Activated CD8-positive, alpha-beta T cell treated with anti-CD3 and anti-CD28 coated beads for 36 hours (primary cell): ENCODE measurements at regions not wholly inside any gene's neighbourhood (a gene's known extent, or its start where the extent isn't known, plus 50 kb on each side); places are given as distances from the start of the nearest gene placed in this dataset.

Source experiments
- ATAC-seq: fragments of 200-7000 bp; cut with Tn5 transposase; one replicate; pipeline ENCODE4 v1.10.0; 2021; ENCODE audit warnings: mild to moderate bottlenecking, moderate library complexity
- CTCF ChIA-PET: fragments of 350-600 bp; sonication (Branson Sonifier 250); formaldehyde crosslinking; loops from one replicate; lab custom pipeline; 2021; ENCODE audit warnings: antibody characterized with exemption; lab: Charles Lee
- POLR2A ChIA-PET: fragments of 350-600 bp; sonication (Branson Sonifier 250); formaldehyde crosslinking; loops from one replicate; lab custom pipeline; 2021; ENCODE audit warnings: antibody characterized with exemption; lab: Charles Lee
- DNase-seq: peaks from one replicate; pipeline ENCODE4 v3.0.0-alpha.2; 2020
- H3K27ac Mint-ChIP-seq: one replicate; pipeline ENCODE4 v1.8.0; 2021; ENCODE audit warnings: mild to moderate bottlenecking, mixed read lengths
- H3K27me3 Mint-ChIP-seq: one replicate; pipeline ENCODE4 v1.8.0; 2021; ENCODE audit warnings: mixed read lengths
- H3K36me3 Mint-ChIP-seq: one replicate; pipeline ENCODE4 v1.8.0; 2021; ENCODE audit warnings: low read depth, mixed read lengths
- H3K4me1 Mint-ChIP-seq: one replicate; pipeline ENCODE4 v1.8.0; 2021; ENCODE audit warnings: low read depth, mixed read lengths
- H3K4me3 Mint-ChIP-seq: one replicate; pipeline ENCODE4 v1.8.0; 2021; ENCODE audit warnings: mild to moderate bottlenecking, moderate library complexity, mixed read lengths
- H3K9me3 Mint-ChIP-seq: one replicate; pipeline ENCODE4 v1.8.0; 2021; ENCODE audit warnings: mixed read lengths
- intact Hi-C: fragments of 100-400 bp; cut with micrococcal nuclease; formaldehyde crosslinking; loops from one replicate; pipeline ENCODE4 v1.10.0; 2022
- TF ChIP-seq, protein P1 (sequence below): fragments of 200-600 bp; IDR thresholded peaks from one replicate; pipeline ENCODE4 v1.8.0; 2022; ENCODE audit warnings: antibody characterized with exemption, mild to moderate bottlenecking

GRCh38 chr1:25053576-25054250 lies 123.6 kb upstream of the RUNX3 start:
- Mint-ChIP-seq H3K27me3 (peaks cover 3% of the 10 kb centered on the region), H3K27ac (no peak overlapping the region), H3K4me3 (no peak overlapping the region), H3K9me3 (no peaks in the 10 kb centered on the region), H3K36me3 (no peaks in the 10 kb centered on the region), H3K4me1 (no peaks in the 10 kb centered on the region)
- TF ChIP-seq, protein P1, sequence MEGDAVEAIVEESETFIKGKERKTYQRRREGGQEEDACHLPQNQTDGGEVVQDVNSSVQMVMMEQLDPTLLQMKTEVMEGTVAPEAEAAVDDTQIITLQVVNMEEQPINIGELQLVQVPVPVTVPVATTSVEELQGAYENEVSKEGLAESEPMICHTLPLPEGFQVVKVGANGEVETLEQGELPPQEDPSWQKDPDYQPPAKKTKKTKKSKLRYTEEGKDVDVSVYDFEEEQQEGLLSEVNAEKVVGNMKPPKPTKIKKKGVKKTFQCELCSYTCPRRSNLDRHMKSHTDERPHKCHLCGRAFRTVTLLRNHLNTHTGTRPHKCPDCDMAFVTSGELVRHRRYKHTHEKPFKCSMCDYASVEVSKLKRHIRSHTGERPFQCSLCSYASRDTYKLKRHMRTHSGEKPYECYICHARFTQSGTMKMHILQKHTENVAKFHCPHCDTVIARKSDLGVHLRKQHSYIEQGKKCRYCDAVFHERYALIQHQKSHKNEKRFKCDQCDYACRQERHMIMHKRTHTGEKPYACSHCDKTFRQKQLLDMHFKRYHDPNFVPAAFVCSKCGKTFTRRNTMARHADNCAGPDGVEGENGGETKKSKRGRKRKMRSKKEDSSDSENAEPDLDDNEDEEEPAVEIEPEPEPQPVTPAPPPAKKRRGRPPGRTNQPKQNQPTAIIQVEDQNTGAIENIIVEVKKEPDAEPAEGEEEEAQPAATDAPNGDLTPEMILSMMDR = no peak
- intact Hi-C loops = no loop called here
- ATAC-seq = no peak
- DNase-seq = no peak
- POLR2A ChIA-PET = interaction anchor here (0.6 to 1.4 kb wide), 3 partner anchors 8 to 110 kb away, joined by 3 read pairs; no protein-coding TSS in a partner anchor
- CTCF ChIA-PET = no interaction called here

DNA sequence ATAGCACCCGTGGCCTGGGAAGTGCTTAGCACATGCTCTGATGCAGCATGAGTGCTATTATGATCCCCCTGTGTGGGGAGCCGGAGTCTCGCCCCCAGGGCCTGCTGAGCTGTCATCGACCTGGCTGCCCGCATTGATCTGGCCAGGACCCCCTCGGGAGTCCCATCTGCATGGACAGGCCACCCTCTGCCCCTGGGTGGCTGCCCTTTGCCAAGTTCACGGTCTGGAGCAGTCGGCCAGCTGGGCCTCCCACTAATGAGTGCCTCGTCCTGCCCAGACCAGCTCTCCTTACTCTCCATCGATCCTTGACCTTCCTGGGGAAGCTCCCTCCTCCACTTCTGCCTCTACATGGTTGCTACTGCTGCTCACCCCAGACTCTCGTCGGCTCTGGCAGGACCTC lies 121.8 kb upstream of the RUNX3 start:
- DNase-seq (no peak), ATAC-seq (no peak)
- intact Hi-C loops = no loop called here
- no peaks in the 10 kb centered on the region for H3K9me3 Mint-ChIP-seq
- no peak overlapping the region for H3K4me3 Mint-ChIP-seq
- TF ChIP-seq, protein P1 = no peak
- H3K4me1 Mint-ChIP-seq = no peaks in the 10 kb centered on the region
- CTCF ChIA-PET = interaction anchor here (1.0 kb wide), 1 partner anchor 15 kb away, joined by 3 read pairs; no protein-coding TSS in a partner anchor
- no peak overlapping the region for H3K27ac Mint-ChIP-seq
- no peaks in the 10 kb centered on the region for H3K36me3 Mint-ChIP-seq
- POLR2A ChIA-PET = no interaction called here
- H3K27me3 Mint-ChIP-seq = peaks cover 3% of the 10 kb centered on the region

DNA sequence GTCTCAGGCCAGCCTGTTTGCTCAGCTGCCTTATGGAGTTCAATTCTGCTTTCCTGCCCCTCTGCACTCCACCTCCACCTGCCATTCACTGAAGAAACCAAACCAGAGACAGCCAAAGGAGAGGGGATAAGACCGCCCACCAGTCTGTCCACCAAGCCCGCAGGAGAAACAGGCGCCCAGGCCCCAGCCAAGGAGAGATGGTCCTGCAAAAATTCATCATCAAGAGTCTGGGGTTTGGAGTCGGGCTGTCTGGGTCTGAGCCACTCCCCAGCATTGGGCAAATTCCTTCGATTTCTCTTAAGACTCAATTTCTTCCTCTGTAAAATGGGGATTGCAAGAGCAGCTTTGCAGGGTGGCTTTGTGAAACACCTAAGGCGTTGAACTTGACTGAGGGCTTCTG lies 121.4 kb upstream of the RUNX3 start:
- Mint-ChIP-seq H3K27me3 (peaks cover 3% of the 10 kb centered on the region), H3K4me1 (no peaks in the 10 kb centered on the region), H3K9me3 (no peaks in the 10 kb centered on the region), H3K4me3 (no peak overlapping the region), H3K27ac (no peak overlapping the region), H3K36me3 (no peaks in the 10 kb centered on the region)
- CTCF ChIA-PET = interaction anchor here (1.0 kb wide), 1 partner anchor 14 kb away, joined by 3 read pairs; no protein-coding TSS in a partner anchor
- TF ChIP-seq, protein P1 = no peak
- DNase-seq (no peak), ATAC-seq (no peak)
- POLR2A ChIA-PET = no interaction called here
- intact Hi-C loops = no loop called here

- Mint-ChIP-seq H3K9me3 (no peaks in the 10 kb centered on the region), H3K4me1 (no peaks in the 10 kb centered on the region), H3K27ac (no peak overlapping the region), H3K27me3 (peaks cover 3% of the 10 kb centered on the region), H3K36me3 (no peaks in the 10 kb centered on the region), H3K4me3 (no peak overlapping the region)
- DNase-seq = no peak
- ChIA-PET CTCF (interaction anchor here (1.2 kb wide), 1 partner anchor 13 kb away, joined by 3 read pairs; no protein-coding TSS in a partner anchor), POLR2A (interaction anchor here (0.7 kb wide), 1 partner anchor 14 kb away, joined by 3 read pairs; no protein-coding TSS in a partner anchor)
- intact Hi-C loops = no loop called here
- TF ChIP-seq, protein P1 = no peak
- ATAC-seq = no peak
Observed at GRCh38 chr1:25050165-25050564, 120.1 kb upstream of the RUNX3 start.

- ATAC-seq (no peak), DNase-seq (no peak)
- Mint-ChIP-seq H3K4me3 (no peak overlapping the region), H3K27me3 (peaks cover 3% of the 10 kb centered on the region), H3K27ac (no peak overlapping the region), H3K4me1 (no peaks in the 10 kb centered on the region), H3K36me3 (no peaks in the 10 kb centered on the region), H3K9me3 (no peaks in the 10 kb centered on the region)
- intact Hi-C loops = no loop called here
- ChIA-PET POLR2A (interaction anchor here (0.6 to 0.7 kb wide), 2 partner anchors 9 to 74 kb away, joined by 3 read pairs; no protein-coding TSS in a partner anchor), CTCF (interaction anchor here (1.1 to 1.2 kb wide), 2 partner anchors 12 to 51 kb away, joined by 3 read pairs; no protein-coding TSS in a partner anchor)
- TF ChIP-seq, protein P1 = no peak
Observed at GRCh38 chr1:25049190-25049589, 119.1 kb upstream of the RUNX3 start.
